GM12878 (cell line): ENCODE measurements at regions not wholly inside any gene's neighbourhood (a gene's known extent, or its start where the extent isn't known, plus 50 kb on each side); places are given as distances from the start of the nearest gene placed in this dataset.

Experiments used
- ATAC-seq: fragments of 200-7000 bp; cut with Tn5 transposase; 3 replicates; pipeline ENCODE4 v1.9.1; 2020; ENCODE audit warnings: mild to moderate bottlenecking, moderate library complexity
- BruUV-seq: library from RNA; stranded (reverse); fragments of 400-500 nt; replicated peaks from 2 replicates; lab custom pipeline; 2021; lab: Mats Ljungman, UMichigan
- CTCF ChIA-PET: fragments of 300-600 bp; sonication (Branson Sonifier 250); formaldehyde crosslinking; extraction: SDS; loops from one replicate; lab custom pipeline; 2021; ENCODE audit warnings: inconsistent platforms; lab: Yijun Ruan, JAX
- POLR2A ChIA-PET: fragments of 350-600 bp; formaldehyde crosslinking; extraction: SDS; loops from one replicate; lab custom pipeline; 2021; ENCODE audit warnings: inconsistent platforms; lab: Charles Lee
- RAD21 ChIA-PET: fragments of 300-600 bp; sonication (Branson Sonifier 250); formaldehyde crosslinking; loops from one replicate; lab custom pipeline; 2023; ENCODE audit warnings: antibody characterized with exemption; ENCODE audit not compliant: unreplicated experiment; lab: Charles Lee
- SMC1A ChIA-PET: fragments of 300-600 bp; sonication (Branson Sonifier 250); formaldehyde crosslinking; loops from one replicate; lab custom pipeline; 2023; ENCODE audit not compliant: unreplicated experiment, uncharacterized antibody; lab: Charles Lee
- DNase-seq: peaks from one replicate; pipeline ENCODE4 v3.0.0-alpha.2; 2011; ENCODE audit warnings: low read depth, low spot score
- FAIRE-seq: peaks from 3 replicates; lab custom pipeline; 2011; peaks lifted over from hg19 to GRCh38; lab: Jason Lieb, UNC
- H2AFZ ChIP-seq: 2 replicates; pipeline ENCODE4 v1.6.0; 2011; ENCODE audit warnings: low read depth, low read length, control low read depth; ENCODE audit not compliant: control insufficient read depth
- H3K27ac ChIP-seq: 2 replicates; pipeline ENCODE4 v1.5.1; 2011; ENCODE audit warnings: control low read depth; ENCODE audit not compliant: control insufficient read depth, insufficient read depth
- H3K27me3 ChIP-seq, 2 experiments: replicated peaks in 1 of 2; 2 replicates each; pipeline versions ENCODE4 v1.6.0 to v1.6.1; 2011; ENCODE audit warnings: low read length in 1 of 2; ENCODE audit not compliant: control insufficient read depth in 2 of 2, insufficient read depth in 2 of 2
- H3K36me3 ChIP-seq, 2 experiments: 2 replicates each; pipeline ENCODE4 v1.5.1; 2011; ENCODE audit warnings: low read length in 1 of 2; ENCODE audit not compliant: control insufficient read depth in 2 of 2, insufficient read depth in 2 of 2
- H3K4me1 ChIP-seq: 2 replicates; pipeline ENCODE4 v1.6.1; 2011; ENCODE audit warnings: mild to moderate bottlenecking, low read length, moderate library complexity, mixed read lengths; ENCODE audit not compliant: control insufficient read depth, insufficient read depth
- H3K4me2 ChIP-seq: 2 replicates; pipeline ENCODE4 v1.6.0; 2011; ENCODE audit warnings: control low read depth; ENCODE audit not compliant: control insufficient read depth, insufficient read depth
- H3K4me3 ChIP-seq: fragments of 200-600 bp; sonication (generic); 2 replicates; pipeline ENCODE4 v1.5.1; 2016
- H3K79me2 ChIP-seq: 2 replicates; pipeline ENCODE4 v1.6.0; 2011; ENCODE audit warnings: low read length; ENCODE audit not compliant: control insufficient read depth, insufficient read depth
- H3K9ac ChIP-seq: 2 replicates; pipeline ENCODE4 v1.8.0; 2011; ENCODE audit warnings: low read length, control low read depth, mixed read lengths; ENCODE audit not compliant: control insufficient read depth, insufficient read depth
- H3K9me3 ChIP-seq: replicated peaks from 3 replicates; pipeline ENCODE4 v1.5.1; 2011; ENCODE audit warnings: mild to moderate bottlenecking, low read length; ENCODE audit not compliant: control insufficient read depth, insufficient read depth
- H4K20me1 ChIP-seq: 2 replicates; pipeline ENCODE4 v1.6.0; 2011; ENCODE audit not compliant: control insufficient read depth, insufficient read depth
- FOXM1 ChIP-seq: IDR thresholded peaks from 2 replicates; pipeline ENCODE4 v1.6.1; 2012; ENCODE audit warnings: low read depth, mild to moderate bottlenecking, inconsistent platforms, low read length, moderate library complexity
- HDAC6 ChIP-seq: fragments of 200-600 bp; sonication (generic); IDR thresholded peaks from one replicate; pipeline ENCODE4 v1.8.0; 2017; ENCODE audit warnings: antibody characterized with exemption; ENCODE audit not compliant: unreplicated experiment
- NBN ChIP-seq: fragments of 450-650 bp; IDR thresholded peaks from 2 replicates; pipeline ENCODE4 v1.6.1; 2016
- NFXL1 ChIP-seq: fragments of 450-650 bp; IDR thresholded peaks from 2 replicates; pipeline ENCODE4 v1.6.1; 2017; ENCODE audit warnings: antibody characterized with exemption, mild to moderate bottlenecking, borderline replicate concordance
- NR2C1 ChIP-seq: fragments of 450-650 bp; IDR thresholded peaks from 2 replicates; pipeline ENCODE4 v1.6.1; 2017; ENCODE audit warnings: antibody characterized with exemption, mild to moderate bottlenecking, moderate library complexity
- RFX5 ChIP-seq: IDR thresholded peaks from 2 replicates; pipeline ENCODE4 v1.6.1; 2011; ENCODE audit warnings: low read depth, low read length, improper control_type of control experiment
- SIX5 ChIP-seq: IDR thresholded peaks from 2 replicates; pipeline ENCODE4 v1.6.1; 2011; ENCODE audit warnings: mild to moderate bottlenecking, low read depth, low read length, moderate library complexity; ENCODE audit not compliant: severe bottlenecking
- WGBS: methylation state at CpG from one replicate; pipeline ENCODE4 v1.1.6; 2016; ENCODE audit warnings: low lambda C conversion rate; ENCODE audit not compliant: insufficient replicate concordance, insufficient coverage; ENCODE audit errors: missing lambda C conversion rate; 5-methylcytosine and 5-hydroxymethylcytosine counted together
- in situ Hi-C: fragments of 300-500 bp; cut with MboI; formaldehyde crosslinking; loops from 9 replicates; pipeline ENCODE4 v1.14.3; 2018; ENCODE audit warnings: mixed read lengths
- intact Hi-C: fragments of 100-400 bp; cut with micrococcal nuclease; formaldehyde crosslinking; loops from one replicate; pipeline ENCODE4 v1.14.2; 2022; ENCODE audit not compliant: unreplicated experiment
- TF ChIP-seq, protein P1 (sequence below): fragments of 450-650 bp; IDR thresholded peaks from 2 replicates; pipeline ENCODE4 v1.6.1; 2017; ENCODE audit warnings: mild to moderate bottlenecking, moderate library complexity

DNA sequence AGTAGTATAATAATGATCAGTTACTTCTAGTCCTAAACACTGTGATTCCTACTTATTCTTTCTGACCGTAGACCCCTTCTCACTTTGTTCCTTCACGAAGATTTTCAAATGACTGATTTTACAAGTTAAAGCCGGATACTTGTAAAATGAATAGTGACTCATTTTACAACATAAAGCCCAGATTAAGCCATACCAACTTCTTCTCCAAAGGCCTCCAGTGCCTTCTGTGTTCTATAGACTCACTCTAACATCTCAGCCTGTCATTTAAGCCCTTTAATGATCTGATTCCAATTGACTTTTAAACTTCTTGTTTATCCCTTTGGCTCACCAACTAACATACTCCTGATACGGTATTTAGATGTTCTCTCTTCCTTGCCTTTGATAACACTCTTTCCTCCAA lies 480.0 kb upstream of the HS3ST1 start:
- Histone ChIP-seq H3K79me2 (no peaks in the 10 kb centered on the region), H3K9me3 (no peaks in the 10 kb centered on the region), H3K4me1 (no peaks in the 10 kb centered on the region), H3K27ac (no peak overlapping the region), H3K4me3 (no peak overlapping the region), H3K27me3 (no peaks in the 10 kb centered on the region), H2AFZ (no peak overlapping the region), H3K4me2 (no peak overlapping the region)
- ChIA-PET CTCF (no interaction called here), SMC1A (no interaction called here), POLR2A (no interaction called here), RAD21 (no interaction called here)
- WGBS = 20% methylated on average over 4 of the region's 4 CpGs
- intact Hi-C loops = no loop called here
- no TSS peak for BruUV-seq
- no peak for ATAC-seq
- no peak for DNase-seq
- no peak for TF ChIP-seq HDAC6
- TF ChIP-seq SIX5 = no peak
- TF ChIP-seq NR2C1 = no peak
- no peak for TF ChIP-seq NBN
- TF ChIP-seq NFXL1 = no peak
- TF ChIP-seq, protein P1, sequence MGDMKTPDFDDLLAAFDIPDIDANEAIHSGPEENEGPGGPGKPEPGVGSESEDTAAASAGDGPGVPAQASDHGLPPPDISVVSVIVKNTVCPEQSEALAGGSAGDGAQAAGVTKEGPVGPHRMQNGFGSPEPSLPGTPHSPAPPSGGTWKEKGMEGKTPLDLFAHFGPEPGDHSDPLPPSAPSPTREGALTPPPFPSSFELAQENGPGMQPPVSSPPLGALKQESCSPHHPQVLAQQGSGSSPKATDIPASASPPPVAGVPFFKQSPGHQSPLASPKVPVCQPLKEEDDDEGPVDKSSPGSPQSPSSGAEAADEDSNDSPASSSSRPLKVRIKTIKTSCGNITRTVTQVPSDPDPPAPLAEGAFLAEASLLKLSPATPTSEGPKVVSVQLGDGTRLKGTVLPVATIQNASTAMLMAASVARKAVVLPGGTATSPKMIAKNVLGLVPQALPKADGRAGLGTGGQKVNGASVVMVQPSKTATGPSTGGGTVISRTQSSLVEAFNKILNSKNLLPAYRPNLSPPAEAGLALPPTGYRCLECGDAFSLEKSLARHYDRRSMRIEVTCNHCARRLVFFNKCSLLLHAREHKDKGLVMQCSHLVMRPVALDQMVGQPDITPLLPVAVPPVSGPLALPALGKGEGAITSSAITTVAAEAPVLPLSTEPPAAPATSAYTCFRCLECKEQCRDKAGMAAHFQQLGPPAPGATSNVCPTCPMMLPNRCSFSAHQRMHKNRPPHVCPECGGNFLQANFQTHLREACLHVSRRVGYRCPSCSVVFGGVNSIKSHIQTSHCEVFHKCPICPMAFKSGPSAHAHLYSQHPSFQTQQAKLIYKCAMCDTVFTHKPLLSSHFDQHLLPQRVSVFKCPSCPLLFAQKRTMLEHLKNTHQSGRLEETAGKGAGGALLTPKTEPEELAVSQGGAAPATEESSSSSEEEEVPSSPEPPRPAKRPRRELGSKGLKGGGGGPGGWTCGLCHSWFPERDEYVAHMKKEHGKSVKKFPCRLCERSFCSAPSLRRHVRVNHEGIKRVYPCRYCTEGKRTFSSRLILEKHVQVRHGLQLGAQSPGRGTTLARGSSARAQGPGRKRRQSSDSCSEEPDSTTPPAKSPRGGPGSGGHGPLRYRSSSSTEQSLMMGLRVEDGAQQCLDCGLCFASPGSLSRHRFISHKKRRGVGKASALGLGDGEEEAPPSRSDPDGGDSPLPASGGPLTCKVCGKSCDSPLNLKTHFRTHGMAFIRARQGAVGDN = no peak
- TF ChIP-seq FOXM1 = no peak
- no peak for TF ChIP-seq RFX5
- TF ChIP-seq, all 136 proteins: peak for 0
- in situ Hi-C loops = loop anchor here (10.0 kb wide), 1 partner anchor 64 kb away; no protein-coding TSS in a partner anchor
- no peak for FAIRE-seq
- no peaks in the 10 kb centered on the region for H4K20me1 ChIP-seq
- no peak overlapping the region for H3K9ac ChIP-seq
- no peaks in the 10 kb centered on the region for H3K36me3 ChIP-seq
